Fibroblast of peridontal ligament (primary cell): ENCODE measurements at regions not wholly inside any gene's neighbourhood (a gene's known extent, or its start where the extent isn't known, plus 50 kb on each side); places are given as distances from the start of the nearest gene placed in this dataset.
"Not testable (repeated sequence)": the region's sequence is repeated elsewhere in the genome, so short reads cannot be mapped to it uniquely, and the experiment has no call there.

Source experiments
- DNase-seq: peaks from one replicate; pipeline ENCODE4 v3.0.0-alpha.2; 2010; ENCODE audit errors: extremely low read depth

GRCh38 chr5:16987776-16988175 lies 51.7 kb upstream of the MYO10 start:
- DNase-seq: no peak

GRCh38 chr5:16990817-16991520 lies 54.9 kb upstream of the MYO10 start:
- not testable (repeated sequence) for DNase-seq

GRCh38 chr5:16992006-16992405 lies 55.9 kb upstream of the MYO10 start:
- DNase-seq: peak; percentile 81

GRCh38 chr5:16992444-16992843 lies 56.4 kb upstream of the MYO10 start:
- DNase-seq: peak; percentile 42

GRCh38 chr5:16994565-16994964 lies 58.5 kb upstream of the MYO10 start:
- no peak for DNase-seq

GRCh38 chr5:16995372-16995771 lies 59.3 kb upstream of the MYO10 start:
- peak; percentile 45 for DNase-seq

- DNase-seq: peak; percentile 99
Measured at GRCh38 chr5:17000291-17000939, 64.3 kb upstream of the MYO10 start.

GRCh38 chr5:17001428-17001827 lies 65.3 kb upstream of the MYO10 start:
- DNase-seq: no peak

- DNase-seq: no peak
Measured at GRCh38 chr5:17004441-17005106, 68.5 kb upstream of the MYO10 start.

- peak; percentile 71 for DNase-seq
Measured at GRCh38 chr5:17005107-17005828, 69.2 kb upstream of the MYO10 start.

- DNase-seq: peak; percentile 32
Measured at GRCh38 chr5:17012289-17012688, 76.2 kb upstream of the MYO10 start.

GRCh38 chr5:17014686-17015085 lies 78.6 kb upstream of the MYO10 start:
- no peak for DNase-seq

GRCh38 chr5:17018871-17019270 lies 82.8 kb upstream of the MYO10 start:
- no peak for DNase-seq

GRCh38 chr5:17019324-17019723 lies 83.2 kb upstream of the MYO10 start:
- peak; percentile 31 for DNase-seq

GRCh38 chr5:17020678-17021601 lies 84.9 kb upstream of the MYO10 start:
- DNase-seq: peak; percentile 43

GRCh38 chr5:17021602-17021932 lies 85.5 kb upstream of the MYO10 start:
- no peak for DNase-seq

GRCh38 chr5:17022296-17022695 lies 86.2 kb upstream of the MYO10 start:
- no peak for DNase-seq

- peak; percentile 42 for DNase-seq
Measured at GRCh38 chr5:17024686-17025180, 88.6 kb upstream of the MYO10 start.

- not testable (repeated sequence) for DNase-seq
Measured at GRCh38 chr5:17031659-17032277, 95.7 kb upstream of the MYO10 start.

- DNase-seq: not testable (repeated sequence)
Measured at GRCh38 chr5:17032314-17032985, 96.4 kb upstream of the MYO10 start.
